Astrocyte of the cerebellum (primary cell): ENCODE measurements at regions not wholly inside any gene's neighbourhood (a gene's known extent, or its start where the extent isn't known, plus 50 kb on each side); places are given as distances from the start of the nearest gene placed in this dataset.
"Not testable (repeated sequence)": the region's sequence is repeated elsewhere in the genome, so short reads cannot be mapped to it uniquely, and the experiment has no call there.

Experiments
- DNase-seq: peaks from one replicate; pipeline ENCODE4 v3.0.0-alpha.2; 2011; ENCODE audit warnings: low read depth
- H3K4me3 ChIP-seq: 2 replicates; pipeline ENCODE4 v1.5.1; 2011; ENCODE audit warnings: mild to moderate bottlenecking, low read depth, low read length, moderate library complexity
- in situ Hi-C: cut with HindIII; loops from 2 replicates; pipeline ENCODE4 v1.10.0; 2017; ENCODE audit warnings: low sequenced_read_pairs
- TF ChIP-seq, protein P1 (sequence below): IDR thresholded peaks from 2 replicates; pipeline ENCODE4 v1.5.1; 2012; ENCODE audit warnings: low read length, low read depth, moderate library complexity, mild to moderate bottlenecking; ENCODE audit errors: missing control alignments

DNA sequence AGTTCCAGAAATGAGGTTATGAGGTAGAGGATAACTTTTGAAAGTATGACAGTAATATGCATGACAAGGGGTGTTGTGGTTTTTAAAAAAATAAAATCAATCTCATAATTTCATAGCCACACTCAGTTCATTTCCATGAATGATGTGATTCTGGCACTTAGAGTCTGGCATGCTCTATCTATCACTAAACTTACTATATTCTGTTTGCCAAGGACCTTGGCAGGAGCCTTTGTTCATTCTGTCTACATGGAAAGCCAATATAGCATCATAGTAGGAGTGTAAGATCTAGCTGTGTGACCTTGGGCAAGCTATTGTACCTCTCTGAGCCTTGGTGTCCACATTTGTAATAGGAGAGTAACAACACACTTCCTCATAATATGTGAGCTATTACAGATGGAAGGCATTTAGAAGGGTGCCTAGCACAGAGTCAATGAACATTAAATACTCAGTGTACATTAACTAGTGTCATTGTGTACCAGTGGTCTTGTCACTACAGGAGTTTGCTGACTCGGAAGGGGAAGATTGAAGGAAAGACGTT, 507.6 kb downstream of the SOX6 start:
- TF ChIP-seq, protein P1, sequence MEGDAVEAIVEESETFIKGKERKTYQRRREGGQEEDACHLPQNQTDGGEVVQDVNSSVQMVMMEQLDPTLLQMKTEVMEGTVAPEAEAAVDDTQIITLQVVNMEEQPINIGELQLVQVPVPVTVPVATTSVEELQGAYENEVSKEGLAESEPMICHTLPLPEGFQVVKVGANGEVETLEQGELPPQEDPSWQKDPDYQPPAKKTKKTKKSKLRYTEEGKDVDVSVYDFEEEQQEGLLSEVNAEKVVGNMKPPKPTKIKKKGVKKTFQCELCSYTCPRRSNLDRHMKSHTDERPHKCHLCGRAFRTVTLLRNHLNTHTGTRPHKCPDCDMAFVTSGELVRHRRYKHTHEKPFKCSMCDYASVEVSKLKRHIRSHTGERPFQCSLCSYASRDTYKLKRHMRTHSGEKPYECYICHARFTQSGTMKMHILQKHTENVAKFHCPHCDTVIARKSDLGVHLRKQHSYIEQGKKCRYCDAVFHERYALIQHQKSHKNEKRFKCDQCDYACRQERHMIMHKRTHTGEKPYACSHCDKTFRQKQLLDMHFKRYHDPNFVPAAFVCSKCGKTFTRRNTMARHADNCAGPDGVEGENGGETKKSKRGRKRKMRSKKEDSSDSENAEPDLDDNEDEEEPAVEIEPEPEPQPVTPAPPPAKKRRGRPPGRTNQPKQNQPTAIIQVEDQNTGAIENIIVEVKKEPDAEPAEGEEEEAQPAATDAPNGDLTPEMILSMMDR, result no peak
- in situ Hi-C loops, result no loop called here
- no peak overlapping the region for H3K4me3 ChIP-seq
- DNase-seq, result no peak

DNA sequence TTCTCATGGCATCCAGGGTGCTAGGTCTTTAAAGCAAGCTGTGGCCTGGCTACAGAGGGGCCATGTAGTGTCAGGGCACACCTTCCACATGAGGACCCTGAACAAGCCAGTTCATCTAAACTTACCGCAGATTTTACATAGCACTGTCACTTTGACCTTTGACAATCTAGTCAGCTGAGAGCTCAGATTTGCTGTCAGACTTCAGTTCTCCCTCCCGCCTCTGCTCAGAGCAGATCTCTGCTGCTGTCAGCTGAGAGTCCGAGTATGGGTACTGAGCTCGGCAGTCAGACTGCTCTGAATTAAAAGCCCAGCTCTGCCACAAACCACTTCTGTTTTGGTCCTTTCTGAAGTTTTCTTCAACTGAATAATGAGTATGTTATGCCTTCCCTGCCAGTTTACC, 507.1 kb downstream of the SOX6 start:
- in situ Hi-C loops, result no loop called here
- TF ChIP-seq, protein P1, result no peak
- DNase-seq, result no peak
- H3K4me3 ChIP-seq, result no peak overlapping the region

DNA sequence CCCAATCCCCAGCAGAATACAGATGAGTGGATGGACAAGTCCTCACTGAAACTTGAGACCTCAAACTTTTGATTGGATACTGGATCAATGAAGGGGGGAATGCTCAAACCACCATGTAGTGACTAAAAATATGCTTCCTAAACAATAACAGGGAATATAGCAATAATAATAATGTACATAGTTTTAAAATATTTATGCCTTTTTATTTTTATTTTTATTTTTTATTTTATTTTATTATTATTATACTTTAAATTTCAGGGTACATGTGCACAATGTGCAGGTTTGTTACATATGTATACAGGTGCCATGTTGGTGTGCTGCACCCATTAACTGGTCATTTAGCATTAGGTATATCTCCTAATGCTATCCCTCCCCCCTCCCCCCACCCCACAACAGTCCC, 506.0 kb downstream of the SOX6 start:
- H3K4me3 ChIP-seq, in situ Hi-C loops, DNase-seq: not testable (repeated sequence)

DNA sequence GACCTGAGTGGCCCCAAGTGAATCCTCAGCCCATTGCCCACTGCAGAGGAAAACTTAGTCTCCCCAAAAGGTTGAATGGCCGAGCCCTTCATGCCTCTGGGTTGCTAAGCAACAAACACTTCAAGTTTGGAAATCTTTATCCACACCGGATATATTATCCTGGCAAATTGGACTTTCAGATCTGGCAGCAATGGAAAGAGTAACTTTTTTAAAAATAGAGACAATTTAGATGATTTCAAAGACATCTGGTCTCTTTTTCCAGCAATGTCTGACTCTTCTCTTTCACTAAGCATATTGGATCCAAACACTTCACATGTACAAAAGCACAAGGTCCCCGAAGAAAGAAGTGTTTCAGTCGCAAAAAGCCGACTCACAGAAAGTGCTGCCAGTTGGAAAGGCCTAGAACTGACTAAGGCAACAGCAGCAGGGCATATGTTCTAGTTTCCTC, 505.3 kb downstream of the SOX6 start:
- DNase-seq, result no peak
- in situ Hi-C loops, result no loop called here
- TF ChIP-seq, protein P1, result no peak
- no peak overlapping the region for H3K4me3 ChIP-seq

DNA sequence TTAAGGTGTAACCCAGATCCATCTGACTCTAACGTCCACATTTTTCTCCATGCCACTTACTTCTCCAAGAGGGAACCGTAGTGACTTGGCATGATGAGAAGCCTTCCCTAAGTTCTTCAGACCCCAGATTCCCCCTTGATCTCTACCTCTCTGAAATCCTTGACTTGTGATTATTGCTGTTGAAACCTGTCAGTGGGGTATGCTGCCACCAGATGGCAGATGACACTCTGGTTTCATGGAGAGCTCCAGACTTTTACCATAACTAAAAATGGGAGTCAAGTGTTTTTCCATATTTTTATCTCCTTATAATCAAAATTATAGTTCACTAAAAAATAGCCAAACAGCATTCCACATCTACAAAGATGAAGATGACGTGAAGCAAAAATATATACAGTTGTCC, 504.2 kb downstream of the SOX6 start:
- H3K4me3 ChIP-seq, result no peak overlapping the region
- DNase-seq, result no peak
- in situ Hi-C loops, result no loop called here
- TF ChIP-seq, protein P1, result peak; percentile 26

DNA sequence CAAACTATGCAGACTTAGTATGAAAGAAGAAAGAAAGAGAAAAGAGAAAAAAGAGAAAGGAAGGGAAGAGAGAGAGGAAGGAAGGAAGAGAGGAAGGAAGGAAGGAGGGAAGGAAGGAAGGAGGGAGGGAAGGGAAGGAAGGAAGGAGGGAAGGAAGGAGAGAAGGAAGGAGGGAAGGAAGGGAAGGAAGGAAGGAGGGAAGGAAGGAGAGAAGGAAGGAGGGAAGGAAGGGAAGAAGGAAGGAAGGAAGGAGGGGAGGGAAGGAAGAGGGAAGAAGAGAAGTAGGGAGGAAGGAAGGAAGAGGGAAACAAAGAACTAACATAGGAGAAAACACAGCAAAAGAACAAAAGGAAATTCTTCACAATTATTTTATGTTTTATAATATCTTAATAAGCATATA, 502.1 kb downstream of the SOX6 start:
- DNase-seq, result no peak
- H3K4me3 ChIP-seq, result no peak overlapping the region
- TF ChIP-seq, protein P1, result no peak
- in situ Hi-C loops, result no loop called here

DNA sequence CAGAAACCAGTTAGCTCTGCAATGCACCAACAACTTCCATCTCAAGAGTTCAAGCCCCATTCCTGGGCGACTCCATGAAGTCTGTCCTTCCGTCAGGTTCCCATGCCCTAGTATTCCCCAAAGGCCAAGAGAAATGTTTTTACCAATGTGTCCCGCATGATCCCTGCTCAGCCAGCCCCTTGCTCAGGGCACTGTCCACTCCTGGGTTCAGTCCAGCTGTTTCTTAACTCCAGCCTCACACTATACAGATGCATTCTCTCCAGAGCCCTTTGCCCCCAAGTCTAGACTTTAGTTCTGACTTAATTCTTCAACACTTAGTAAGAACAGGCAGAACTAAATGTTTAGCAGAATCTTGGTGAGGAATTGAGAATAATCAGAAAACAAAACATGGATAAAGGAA, 497.5 kb downstream of the SOX6 start:
- no peak overlapping the region for H3K4me3 ChIP-seq
- TF ChIP-seq, protein P1, result no peak
- in situ Hi-C loops, result no loop called here
- DNase-seq, result no peak
